IgD-negative memory B cell (primary cell): ENCODE measurements at regions not wholly inside any gene's neighbourhood (a gene's known extent, or its start where the extent isn't known, plus 50 kb on each side); places are given as distances from the start of the nearest gene placed in this dataset.

Experiments used
- H3K27ac Mint-ChIP-seq, 3 donors: one replicate each; pipeline ENCODE4 v1.8.0; 2020 to 2022; ENCODE audit warnings: mild to moderate bottlenecking in 3 of 3, mixed read lengths in 3 of 3, moderate library complexity in 1 of 3
- H3K27me3 Mint-ChIP-seq: one replicate; pipeline ENCODE4 v1.8.0; 2021; ENCODE audit warnings: mixed read lengths
- H3K36me3 Mint-ChIP-seq: one replicate; pipeline ENCODE4 v1.8.0; 2020; ENCODE audit warnings: mild to moderate bottlenecking, mixed read lengths
- H3K4me1 Mint-ChIP-seq, 3 donors: one replicate each; pipeline ENCODE4 v1.8.0; 2020 to 2022; ENCODE audit warnings: mixed read lengths in 3 of 3, mild to moderate bottlenecking in 1 of 3
- H3K4me3 Mint-ChIP-seq, 4 donors: one replicate each; pipeline ENCODE4 v1.8.0; 2020 to 2022; ENCODE audit warnings: mild to moderate bottlenecking in 4 of 4, mixed read lengths in 4 of 4, moderate library complexity in 3 of 4
- H3K9me3 Mint-ChIP-seq, 3 donors: one replicate each; pipeline ENCODE4 v1.8.0; 2020 to 2021; ENCODE audit warnings: mixed read lengths in 3 of 3, mild to moderate bottlenecking in 1 of 3

- Mint-ChIP-seq H3K36me3 (no peaks in the 10 kb centered on the region), H3K27me3 (peaks cover 23% of the 10 kb centered on the region), H3K27ac (no peak overlapping the region), H3K9me3 (no peaks in the 10 kb centered on the region), H3K4me1 (peaks cover 8 to 13% (median 12%) of the 10 kb centered on the region in 3 donors), H3K4me3 (no peak overlapping the region)
Observed at GRCh38 chr16:87239545-87239944, 77.6 kb downstream of the C16orf95 start.

- peaks cover 20% of the 10 kb centered on the region for H3K27me3 Mint-ChIP-seq
- no peaks in the 10 kb centered on the region for H3K9me3 Mint-ChIP-seq
- peaks cover 5 to 13% (median 12%) of the 10 kb centered on the region in 3 donors for H3K4me1 Mint-ChIP-seq
- no peak overlapping the region for H3K27ac Mint-ChIP-seq
- no peak overlapping the region for H3K4me3 Mint-ChIP-seq
- H3K36me3 Mint-ChIP-seq = no peaks in the 10 kb centered on the region
Observed at GRCh38 chr16:87240211-87241136, 76.7 kb downstream of the C16orf95 start.

- Mint-ChIP-seq H3K9me3 (no peaks in the 10 kb centered on the region), H3K27me3 (peaks cover 15% of the 10 kb centered on the region), H3K27ac (no peak overlapping the region), H3K4me3 (no peak overlapping the region), H3K4me1 (peaks cover 0 to 6% (median 4%) of the 10 kb centered on the region in 3 donors), H3K36me3 (no peaks in the 10 kb centered on the region)
Observed at GRCh38 chr16:87241137-87241771, 75.9 kb downstream of the C16orf95 start.

GRCh38 chr16:87243478-87243877 is 73.7 kb downstream of the C16orf95 start:
- Mint-ChIP-seq H3K4me3 (no peak overlapping the region), H3K27ac (no peak overlapping the region), H3K27me3 (peaks cover 8% of the 10 kb centered on the region), H3K4me1 (no peaks in the 10 kb centered on the region), H3K36me3 (no peaks in the 10 kb centered on the region), H3K9me3 (no peaks in the 10 kb centered on the region)

- peaks cover 8% of the 10 kb centered on the region for H3K27me3 Mint-ChIP-seq
- H3K9me3 Mint-ChIP-seq = no peaks in the 10 kb centered on the region
- H3K27ac Mint-ChIP-seq = no peak overlapping the region
- H3K4me3 Mint-ChIP-seq = no peak overlapping the region
- no peaks in the 10 kb centered on the region for H3K36me3 Mint-ChIP-seq
- no peaks in the 10 kb centered on the region for H3K4me1 Mint-ChIP-seq
Observed at GRCh38 chr16:87244636-87245197, 72.5 kb downstream of the C16orf95 start.

- Mint-ChIP-seq H3K4me1 (no peaks in the 10 kb centered on the region), H3K27me3 (peaks cover 8% of the 10 kb centered on the region), H3K4me3 (no peak overlapping the region), H3K36me3 (peaks cover 2% of the 10 kb centered on the region), H3K9me3 (no peaks in the 10 kb centered on the region), H3K27ac (no peak overlapping the region)
Observed at GRCh38 chr16:87245511-87245910, 71.7 kb downstream of the C16orf95 start.

GRCh38 chr16:87246269-87247065 is 70.7 kb downstream of the C16orf95 start:
- H3K27me3 Mint-ChIP-seq = peaks cover 8% of the 10 kb centered on the region
- no peak overlapping the region for H3K27ac Mint-ChIP-seq
- H3K4me1 Mint-ChIP-seq = no peaks in the 10 kb centered on the region
- no peaks in the 10 kb centered on the region for H3K9me3 Mint-ChIP-seq
- peaks cover 2% of the 10 kb centered on the region for H3K36me3 Mint-ChIP-seq
- H3K4me3 Mint-ChIP-seq = no peak overlapping the region

GRCh38 chr16:87248714-87249113 is 68.5 kb downstream of the C16orf95 start:
- Mint-ChIP-seq H3K27ac (no peak overlapping the region), H3K4me3 (no peak overlapping the region)

GRCh38 chr16:87249425-87249824 is 67.8 kb downstream of the C16orf95 start:
- no peak overlapping the region for H3K27ac Mint-ChIP-seq

More at GRCh38 chr16:87248714-87249113, 68.5 kb downstream of the C16orf95 start:
- Mint-ChIP-seq H3K4me1 (no peaks in the 10 kb centered on the region), H3K36me3 (peaks cover 2% of the 10 kb centered on the region), H3K9me3 (no peaks in the 10 kb centered on the region), H3K27me3 (peaks cover 5% of the 10 kb centered on the region)

GRCh38 chr16:87250431-87250960 is 66.7 kb downstream of the C16orf95 start:
- Mint-ChIP-seq H3K4me3 (no peak overlapping the region), H3K27me3 (peaks cover 5% of the 10 kb centered on the region), H3K9me3 (no peaks in the 10 kb centered on the region), H3K4me1 (no peaks in the 10 kb centered on the region), H3K27ac (no peak overlapping the region), H3K36me3 (peaks cover 2% of the 10 kb centered on the region)

More at GRCh38 chr16:87249425-87249824, 67.8 kb downstream of the C16orf95 start:
- H3K4me3 Mint-ChIP-seq = no peak overlapping the region
- H3K27me3 Mint-ChIP-seq = peaks cover 5% of the 10 kb centered on the region
- H3K4me1 Mint-ChIP-seq = no peaks in the 10 kb centered on the region
- peaks cover 2% of the 10 kb centered on the region for H3K36me3 Mint-ChIP-seq
- H3K9me3 Mint-ChIP-seq = no peaks in the 10 kb centered on the region

- Mint-ChIP-seq H3K4me3 (no peak overlapping the region), H3K27me3 (no peaks in the 10 kb centered on the region), H3K4me1 (no peaks in the 10 kb centered on the region), H3K36me3 (peaks cover 2% of the 10 kb centered on the region), H3K27ac (no peak overlapping the region), H3K9me3 (no peaks in the 10 kb centered on the region)
Observed at GRCh38 chr16:87252269-87252970, 64.8 kb downstream of the C16orf95 start.
